HG02840 (cell line): ENCODE measurements at regions not wholly inside any gene's neighbourhood (a gene's known extent, or its start where the extent isn't known, plus 50 kb on each side); places are given as distances from the start of the nearest gene placed in this dataset.
"Not testable (repeated sequence)": the region's sequence is repeated elsewhere in the genome, so short reads cannot be mapped to it uniquely, and the experiment has no call there.

Experiments
- ATAC-seq: cut with Tn5 transposase; IDR thresholded peaks from one replicate; pipeline ENCODE4 v1.9.1; 2021; ENCODE audit warnings: mild to moderate bottlenecking, moderate library complexity, moderate number of reproducible peaks; ENCODE audit not compliant: unreplicated experiment, low FRiP score

- ATAC-seq = not testable (repeated sequence)
Observed at GRCh38 chr18:104264-104663, 54.1 kb upstream of the USP14 start.

GRCh38 chr18:105161-106053 is 53.0 kb upstream of the USP14 start:
- ATAC-seq = not testable (repeated sequence)

GRCh38 chr18:106054-106851 is 52.1 kb upstream of the USP14 start:
- not testable (repeated sequence) for ATAC-seq

GRCh38 chr18:106868-107384 is 51.4 kb upstream of the USP14 start:
- ATAC-seq = not testable (repeated sequence)

- ATAC-seq = not testable (repeated sequence)
Observed at GRCh38 chr18:107464-107863, 50.9 kb upstream of the USP14 start.

GRCh38 chr18:107947-108664 is 50.3 kb upstream of the USP14 start:
- peak; percentile 59 for ATAC-seq
